ENCODE measurements at regions not wholly inside any gene's neighbourhood (a gene's known extent, or its start where the extent isn't known, plus 50 kb on each side); places are given as distances from the start of the nearest gene placed in this dataset.

DNA sequence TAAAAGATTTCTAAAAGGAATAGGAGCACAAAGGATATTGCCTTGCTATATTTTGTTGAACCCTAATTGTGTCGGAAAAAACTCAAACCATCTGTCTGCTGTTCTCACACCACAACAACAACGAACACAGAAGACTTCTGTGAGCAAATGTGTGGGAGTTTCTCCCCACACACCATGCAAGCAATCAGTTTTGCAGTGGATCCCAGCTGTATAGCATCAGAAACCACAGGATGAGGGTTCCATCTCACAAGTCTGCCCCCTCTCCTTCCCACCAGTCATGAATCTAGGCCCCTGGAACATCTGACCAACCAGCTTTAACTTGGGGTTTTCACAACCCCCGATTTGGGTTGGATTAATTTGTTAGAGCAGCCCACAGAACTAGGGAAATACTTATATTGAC is 91.3 kb upstream of the SLC4A7 start (continued):
- TF ChIP-seq HMGXB4 (CRISPR knock-in tag; IDR thresholded peaks at IDR 0.05) = no peak
- TF ChIP-seq CREM (CRISPR knock-in tag; IDR thresholded peaks at IDR 0.05) = no peak
- TF ChIP-seq, protein P1, sequence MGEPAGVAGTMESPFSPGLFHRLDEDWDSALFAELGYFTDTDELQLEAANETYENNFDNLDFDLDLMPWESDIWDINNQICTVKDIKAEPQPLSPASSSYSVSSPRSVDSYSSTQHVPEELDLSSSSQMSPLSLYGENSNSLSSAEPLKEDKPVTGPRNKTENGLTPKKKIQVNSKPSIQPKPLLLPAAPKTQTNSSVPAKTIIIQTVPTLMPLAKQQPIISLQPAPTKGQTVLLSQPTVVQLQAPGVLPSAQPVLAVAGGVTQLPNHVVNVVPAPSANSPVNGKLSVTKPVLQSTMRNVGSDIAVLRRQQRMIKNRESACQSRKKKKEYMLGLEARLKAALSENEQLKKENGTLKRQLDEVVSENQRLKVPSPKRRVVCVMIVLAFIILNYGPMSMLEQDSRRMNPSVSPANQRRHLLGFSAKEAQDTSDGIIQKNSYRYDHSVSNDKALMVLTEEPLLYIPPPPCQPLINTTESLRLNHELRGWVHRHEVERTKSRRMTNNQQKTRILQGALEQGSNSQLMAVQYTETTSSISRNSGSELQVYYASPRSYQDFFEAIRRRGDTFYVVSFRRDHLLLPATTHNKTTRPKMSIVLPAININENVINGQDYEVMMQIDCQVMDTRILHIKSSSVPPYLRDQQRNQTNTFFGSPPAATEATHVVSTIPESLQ (CRISPR knock-in tag; IDR thresholded peaks at IDR 0.05) = no peak
- TF ChIP-seq ZNF532 (CRISPR knock-in tag; IDR thresholded peaks at IDR 0.05; ENCODE audit: borderline replicate concordance) = no peak
- TF ChIP-seq ZNF232 (CRISPR knock-in tag; IDR thresholded peaks at IDR 0.05) = no peak
- no peak for TF ChIP-seq MYBL2 (CRISPR knock-in tag; IDR thresholded peaks at IDR 0.05)
- TF ChIP-seq ZNF423 (CRISPR knock-in tag; IDR thresholded peaks at IDR 0.05) = no peak

GRCh38 chr3:27574438-27574795 is 90.2 kb upstream of the SLC4A7 start:
- ATAC-seq = no peak
- CTCF ChIA-PET = no interaction called here
- TF ChIP-seq ZSCAN18 (CRISPR knock-in tag; IDR thresholded peaks at IDR 0.05) (no peak), RORB (CRISPR knock-in tag; IDR thresholded peaks at IDR 0.05) (no peak), FOXK1 (CRISPR knock-in tag; IDR thresholded peaks at IDR 0.05) (no peak), JUN (CRISPR knock-in tag; IDR thresholded peaks at IDR 0.05) (no peak), TP53 (CRISPR knock-in tag; IDR thresholded peaks at IDR 0.05) (no peak), FOXJ3 (CRISPR knock-in tag; IDR thresholded peaks at IDR 0.05; ENCODE audit: borderline replicate concordance) (no peak), NR1H2 (CRISPR knock-in tag; IDR thresholded peaks at IDR 0.05) (no peak), ATF3 (CRISPR knock-in tag; conservative IDR thresholded peaks at IDR 0.05) (no peak), E2F4 (CRISPR knock-in tag; IDR thresholded peaks at IDR 0.05; ENCODE audit: borderline replicate concordance, low read depth) (no peak), FOXP1 (CRISPR knock-in tag; IDR thresholded peaks at IDR 0.05; ENCODE audit: borderline replicate concordance) (no peak), ZNF396 (CRISPR knock-in tag; IDR thresholded peaks at IDR 0.05; ENCODE audit: borderline replicate concordance) (no peak)
- TF ChIP-seq, protein P2, sequence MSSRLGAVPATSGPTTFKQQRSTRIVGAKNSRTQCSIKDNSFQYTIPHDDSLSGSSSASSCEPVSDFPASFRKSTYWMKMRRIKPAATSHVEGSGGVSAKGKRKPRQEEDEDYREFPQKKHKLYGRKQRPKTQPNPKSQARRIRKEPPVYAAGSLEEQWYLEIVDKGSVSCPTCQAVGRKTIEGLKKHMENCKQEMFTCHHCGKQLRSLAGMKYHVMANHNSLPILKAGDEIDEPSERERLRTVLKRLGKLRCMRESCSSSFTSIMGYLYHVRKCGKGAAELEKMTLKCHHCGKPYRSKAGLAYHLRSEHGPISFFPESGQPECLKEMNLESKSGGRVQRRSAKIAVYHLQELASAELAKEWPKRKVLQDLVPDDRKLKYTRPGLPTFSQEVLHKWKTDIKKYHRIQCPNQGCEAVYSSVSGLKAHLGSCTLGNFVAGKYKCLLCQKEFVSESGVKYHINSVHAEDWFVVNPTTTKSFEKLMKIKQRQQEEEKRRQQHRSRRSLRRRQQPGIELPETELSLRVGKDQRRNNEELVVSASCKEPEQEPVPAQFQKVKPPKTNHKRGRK (CRISPR knock-in tag; IDR thresholded peaks at IDR 0.05; ENCODE audit: borderline replicate concordance) = no peak
- TF ChIP-seq, protein P3, sequence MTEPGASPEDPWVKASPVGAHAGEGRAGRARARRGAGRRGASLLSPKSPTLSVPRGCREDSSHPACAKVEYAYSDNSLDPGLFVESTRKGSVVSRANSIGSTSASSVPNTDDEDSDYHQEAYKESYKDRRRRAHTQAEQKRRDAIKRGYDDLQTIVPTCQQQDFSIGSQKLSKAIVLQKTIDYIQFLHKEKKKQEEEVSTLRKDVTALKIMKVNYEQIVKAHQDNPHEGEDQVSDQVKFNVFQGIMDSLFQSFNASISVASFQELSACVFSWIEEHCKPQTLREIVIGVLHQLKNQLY (CRISPR knock-in tag; IDR thresholded peaks at IDR 0.05) = no peak
- TF ChIP-seq, protein P4, sequence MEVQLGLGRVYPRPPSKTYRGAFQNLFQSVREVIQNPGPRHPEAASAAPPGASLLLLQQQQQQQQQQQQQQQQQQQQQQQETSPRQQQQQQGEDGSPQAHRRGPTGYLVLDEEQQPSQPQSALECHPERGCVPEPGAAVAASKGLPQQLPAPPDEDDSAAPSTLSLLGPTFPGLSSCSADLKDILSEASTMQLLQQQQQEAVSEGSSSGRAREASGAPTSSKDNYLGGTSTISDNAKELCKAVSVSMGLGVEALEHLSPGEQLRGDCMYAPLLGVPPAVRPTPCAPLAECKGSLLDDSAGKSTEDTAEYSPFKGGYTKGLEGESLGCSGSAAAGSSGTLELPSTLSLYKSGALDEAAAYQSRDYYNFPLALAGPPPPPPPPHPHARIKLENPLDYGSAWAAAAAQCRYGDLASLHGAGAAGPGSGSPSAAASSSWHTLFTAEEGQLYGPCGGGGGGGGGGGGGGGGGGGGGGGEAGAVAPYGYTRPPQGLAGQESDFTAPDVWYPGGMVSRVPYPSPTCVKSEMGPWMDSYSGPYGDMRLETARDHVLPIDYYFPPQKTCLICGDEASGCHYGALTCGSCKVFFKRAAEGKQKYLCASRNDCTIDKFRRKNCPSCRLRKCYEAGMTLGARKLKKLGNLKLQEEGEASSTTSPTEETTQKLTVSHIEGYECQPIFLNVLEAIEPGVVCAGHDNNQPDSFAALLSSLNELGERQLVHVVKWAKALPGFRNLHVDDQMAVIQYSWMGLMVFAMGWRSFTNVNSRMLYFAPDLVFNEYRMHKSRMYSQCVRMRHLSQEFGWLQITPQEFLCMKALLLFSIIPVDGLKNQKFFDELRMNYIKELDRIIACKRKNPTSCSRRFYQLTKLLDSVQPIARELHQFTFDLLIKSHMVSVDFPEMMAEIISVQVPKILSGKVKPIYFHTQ (CRISPR knock-in tag; IDR thresholded peaks at IDR 0.05) = no peak

More at GRCh38 chr3:27574438-27574795, 90.2 kb upstream of the SLC4A7 start:
- no peak for DNase-seq (ENCODE audit: low spot score)
- Mint-ChIP-seq H3K4me1 (peaks cover 12% of the 10 kb centered on the region), H3K9me3 (no peaks in the 10 kb centered on the region), H3K36me3 (no peaks in the 10 kb centered on the region), H3K4me3 (no peak overlapping the region), H3K27ac (no peak overlapping the region), H3K27me3 (ENCODE audit: low read depth) (no peaks in the 10 kb centered on the region)
- POLR2A ChIA-PET = interaction anchor here (0.8 kb wide), 1 partner anchor 33 kb away, joined by 3 read pairs; no protein-coding TSS in a partner anchor

All from WTC11 (cell line).